K562 (cell line): ENCODE measurements at regions not wholly inside any gene's neighbourhood (a gene's known extent, or its start where the extent isn't known, plus 50 kb on each side); places are given as distances from the start of the nearest gene placed in this dataset.

Experiments
- EZH2 ChIP-seq: IDR thresholded peaks from 2 replicates; pipeline ENCODE4 v1.6.1; 2012; ENCODE audit warnings: low read depth, mild to moderate bottlenecking, inconsistent platforms, low read length, borderline replicate concordance
- FOXM1 ChIP-seq, 2 experiments: fragments of 450-650 bp in 1 of 2; sonication (generic) in 1 of 2; formaldehyde crosslinking in 1 of 2; IDR thresholded peaks; 2 replicates each; pipeline versions ENCODE4 v1.6.1 to v1.9.0; 2017 to 2022; ENCODE audit warnings: low read depth in 2 of 2, mild to moderate bottlenecking in 2 of 2, missing genetic modification reagents in 1 of 2, moderate library complexity in 1 of 2
- JUN ChIP-seq, 2 experiments: sonication (generic) in 1 of 2; formaldehyde crosslinking in 1 of 2; IDR thresholded peaks; 2 replicates each; pipeline versions ENCODE4 v1.6.1 to v1.8.0; 2012 to 2022; ENCODE audit warnings: borderline replicate concordance in 2 of 2, mild to moderate bottlenecking in 2 of 2, improper control_type of control experiment in 1 of 2, low read depth in 1 of 2, low read length in 1 of 2, missing genetic modification reagents in 1 of 2
- L3MBTL2 ChIP-seq: fragments of 450-650 bp; IDR thresholded peaks from 2 replicates; pipeline ENCODE4 v1.6.1; 2016; ENCODE audit warnings: mild to moderate bottlenecking, moderate library complexity
- NFE2L1 ChIP-seq: fragments of 450-650 bp; IDR thresholded peaks from 2 replicates; pipeline ENCODE4 v1.6.1; 2016; ENCODE audit warnings: missing genetic modification characterization, low read depth, mild to moderate bottlenecking, missing compliant biosample characterization, moderate library complexity, borderline replicate concordance
- TF ChIP-seq, protein P1 (sequence below), 3 experiments: IDR thresholded peaks in 2 of 3; conservative IDR thresholded peaks in 1 of 3; 2 replicates each; pipeline ENCODE4 v1.5.1; 2011 to 2012; ENCODE audit warnings: low read length in 3 of 3, mild to moderate bottlenecking in 3 of 3, control low read depth in 2 of 3, improper control_type of control experiment in 1 of 3, inconsistent platforms in 1 of 3, low read depth in 1 of 3, mixed read lengths in 1 of 3, moderate library complexity in 1 of 3; ENCODE audit not compliant: insufficient read depth in 2 of 3

DNA sequence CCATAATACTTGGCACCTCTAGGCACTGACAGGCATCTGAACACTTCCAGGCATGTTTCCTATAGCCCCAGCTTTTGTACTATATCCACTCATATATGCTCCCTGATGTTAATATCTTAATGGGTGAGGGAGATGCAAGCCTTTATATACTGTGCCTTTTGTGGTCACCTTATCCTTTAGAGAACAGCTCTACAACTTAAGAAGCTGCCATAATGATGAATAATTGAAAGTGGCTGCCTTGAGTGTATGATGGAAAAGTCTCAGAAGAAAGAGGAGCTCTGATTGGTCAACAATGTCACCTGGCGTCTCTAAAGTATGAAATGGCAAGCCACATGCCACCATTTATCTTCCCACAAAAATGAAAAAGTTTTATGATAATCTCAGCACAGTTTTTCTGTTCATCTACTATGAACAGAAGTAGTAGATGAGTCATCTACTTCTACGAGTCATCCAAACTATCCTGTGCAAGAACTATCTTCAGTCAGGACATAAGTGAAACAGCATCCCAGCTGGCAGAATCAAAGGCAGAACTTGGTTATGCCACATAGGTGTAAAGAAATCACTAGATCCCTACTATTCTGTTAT is 997.9 kb upstream of the CELF4 start:
- TF ChIP-seq L3MBTL2 (no peak), JUN (IDR thresholded peaks at IDR 0.05; ENCODE audit: borderline replicate concordance, low read depth, low read length) (no peak), JUN (CRISPR knock-in tag; IDR thresholded peaks at IDR 0.05; ENCODE audit: borderline replicate concordance) (no peak), FOXM1 (IDR thresholded peaks at IDR 0.05; ENCODE audit: low read depth) (no peak), FOXM1 (CRISPR knock-in tag; IDR thresholded peaks at IDR 0.05; ENCODE audit: low read depth) (no peak), EZH2 (no peak), NFE2L1 (tag) (no peak)
- TF ChIP-seq, protein P1, sequence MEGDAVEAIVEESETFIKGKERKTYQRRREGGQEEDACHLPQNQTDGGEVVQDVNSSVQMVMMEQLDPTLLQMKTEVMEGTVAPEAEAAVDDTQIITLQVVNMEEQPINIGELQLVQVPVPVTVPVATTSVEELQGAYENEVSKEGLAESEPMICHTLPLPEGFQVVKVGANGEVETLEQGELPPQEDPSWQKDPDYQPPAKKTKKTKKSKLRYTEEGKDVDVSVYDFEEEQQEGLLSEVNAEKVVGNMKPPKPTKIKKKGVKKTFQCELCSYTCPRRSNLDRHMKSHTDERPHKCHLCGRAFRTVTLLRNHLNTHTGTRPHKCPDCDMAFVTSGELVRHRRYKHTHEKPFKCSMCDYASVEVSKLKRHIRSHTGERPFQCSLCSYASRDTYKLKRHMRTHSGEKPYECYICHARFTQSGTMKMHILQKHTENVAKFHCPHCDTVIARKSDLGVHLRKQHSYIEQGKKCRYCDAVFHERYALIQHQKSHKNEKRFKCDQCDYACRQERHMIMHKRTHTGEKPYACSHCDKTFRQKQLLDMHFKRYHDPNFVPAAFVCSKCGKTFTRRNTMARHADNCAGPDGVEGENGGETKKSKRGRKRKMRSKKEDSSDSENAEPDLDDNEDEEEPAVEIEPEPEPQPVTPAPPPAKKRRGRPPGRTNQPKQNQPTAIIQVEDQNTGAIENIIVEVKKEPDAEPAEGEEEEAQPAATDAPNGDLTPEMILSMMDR (IDR thresholded peaks at IDR 0.05 in 2 of 3, conservative IDR thresholded peaks at IDR 0.05 in 1 of 3; ENCODE audit: insufficient read depth in 2 of 3, low read depth in 1 of 3, low read length in 3 of 3) = no peak
